HepG2 (cell line): ENCODE measurements at regions not wholly inside any gene's neighbourhood (a gene's known extent, or its start where the extent isn't known, plus 50 kb on each side); places are given as distances from the start of the nearest gene placed in this dataset.

Experiments
- ETV5 ChIP-seq: IDR thresholded peaks from 2 replicates; pipeline ENCODE4 v1.6.1; 2018; ENCODE audit warnings: missing biosample characterization, missing genetic modification reagents, inconsistent platforms, borderline replicate concordance
- NFE2L1 ChIP-seq: sonication (generic); formaldehyde crosslinking; IDR thresholded peaks from 2 replicates; pipeline ENCODE4 v1.4.0; 2020; ENCODE audit warnings: missing genetic modification reagents, mild to moderate bottlenecking, borderline replicate concordance
- NR2C2 ChIP-seq: sonication (generic); formaldehyde crosslinking; IDR thresholded peaks from 2 replicates; pipeline ENCODE4 v1.4.0; 2020; ENCODE audit warnings: missing genetic modification reagents, mild to moderate bottlenecking, moderate library complexity, borderline replicate concordance

DNA sequence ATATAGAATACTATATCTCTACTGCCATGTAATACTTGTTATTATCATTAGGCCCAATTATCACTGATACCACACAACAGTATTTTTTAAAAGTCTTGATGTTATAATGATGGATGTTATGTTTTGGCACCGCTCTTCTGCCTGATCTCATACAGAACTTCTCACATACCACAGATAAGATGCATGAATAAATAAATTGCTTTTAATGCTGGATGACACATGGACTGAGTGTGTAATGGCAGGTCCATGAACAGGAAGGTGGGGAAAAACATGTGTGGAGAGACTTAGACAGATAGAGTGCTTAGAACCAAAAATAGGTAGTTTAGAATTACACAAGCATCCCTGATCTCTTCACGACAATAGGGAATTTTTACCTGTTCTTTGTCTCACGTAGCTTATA lies 258.4 kb upstream of the MARCKS start:
- no peak for TF ChIP-seq ETV5 (CRISPR knock-in tag)
- TF ChIP-seq NR2C2 (CRISPR knock-in tag), result no peak
- no peak for TF ChIP-seq NFE2L1 (CRISPR knock-in tag)
